H9 (cell line): ENCODE measurements at regions not wholly inside any gene's neighbourhood (a gene's known extent, or its start where the extent isn't known, plus 50 kb on each side); places are given as distances from the start of the nearest gene placed in this dataset.
A peak's percentile ranks its signal among the peaks of the same experiment; 100 is the strongest.

Experiments
- DNase-seq: peaks from one replicate; pipeline ENCODE4 v3.0.0-alpha.2; 2017
- H2AFZ ChIP-seq: one replicate; pipeline ENCODE4 v1.6.1; 2013; ENCODE audit warnings: mild to moderate bottlenecking, low read length, control low read depth, moderate library complexity
- H2AK5ac ChIP-seq: 2 replicates; pipeline ENCODE4 v1.6.1; 2013; ENCODE audit warnings: low read length, control low read depth, mixed read lengths; ENCODE audit not compliant: insufficient read length
- H2BK120ac ChIP-seq: one replicate; pipeline ENCODE4 v1.6.1; 2013; ENCODE audit warnings: low read depth, mild to moderate bottlenecking, low read length, control low read depth, inconsistent platforms; ENCODE audit not compliant: poor library complexity, severe bottlenecking
- H2BK12ac ChIP-seq: 2 replicates; pipeline ENCODE4 v1.6.1; 2013; ENCODE audit warnings: low read length, control low read depth, mixed read lengths, low read depth; ENCODE audit not compliant: insufficient read length
- H2BK15ac ChIP-seq: 2 replicates; pipeline ENCODE4 v1.6.1; 2013; ENCODE audit warnings: low read depth, low read length, control low read depth
- H2BK20ac ChIP-seq: one replicate; pipeline ENCODE4 v1.6.1; 2013; ENCODE audit warnings: low read depth, mild to moderate bottlenecking, low read length, control low read depth, inconsistent platforms; ENCODE audit not compliant: poor library complexity, severe bottlenecking
- H2BK5ac ChIP-seq: 2 replicates; pipeline ENCODE4 v1.6.1; 2013; ENCODE audit warnings: low read length, control low read depth, mixed read lengths; ENCODE audit not compliant: insufficient read length
- H3K14ac ChIP-seq: 2 replicates; pipeline ENCODE4 v1.6.1; 2013; ENCODE audit warnings: low read length, control low read depth; ENCODE audit not compliant: insufficient read depth
- H3K18ac ChIP-seq: 2 replicates; pipeline ENCODE4 v1.6.1; 2013; ENCODE audit warnings: low read depth, mild to moderate bottlenecking, mixed read lengths, low read length, control low read depth; ENCODE audit not compliant: insufficient read length
- H3K23ac ChIP-seq: 2 replicates; pipeline ENCODE4 v1.6.1; 2013; ENCODE audit warnings: low read length, control low read depth, mixed read lengths, low read depth; ENCODE audit not compliant: insufficient read length
- H3K23me2 ChIP-seq: 2 replicates; pipeline ENCODE4 v1.6.1; 2013; ENCODE audit warnings: low read depth, mild to moderate bottlenecking, mixed read lengths, low read length, control low read depth; ENCODE audit not compliant: insufficient read length, poor library complexity, severe bottlenecking
- H3K27ac ChIP-seq: 2 replicates; pipeline ENCODE4 v1.5.1; 2013; ENCODE audit warnings: low read length, control low read depth, mixed read lengths, low read depth; ENCODE audit not compliant: insufficient read length
- H3K27me3 ChIP-seq: 2 replicates; pipeline ENCODE4 v1.6.1; 2013; ENCODE audit warnings: low read length, control low read depth, inconsistent platforms; ENCODE audit not compliant: insufficient read depth
- H3K4ac ChIP-seq: 2 replicates; pipeline ENCODE4 v1.6.1; 2013; ENCODE audit warnings: low read depth, mild to moderate bottlenecking, control low read depth, inconsistent platforms, low read length, moderate library complexity
- H3K4me1 ChIP-seq: 2 replicates; pipeline ENCODE4 v1.6.1; 2013; ENCODE audit warnings: low read length, control low read depth, inconsistent platforms; ENCODE audit not compliant: insufficient read depth
- H3K4me2 ChIP-seq: 2 replicates; pipeline ENCODE4 v1.6.1; 2013; ENCODE audit warnings: low read length, control low read depth, mixed read lengths; ENCODE audit not compliant: insufficient read length, insufficient read depth
- H3K56ac ChIP-seq: 2 replicates; pipeline ENCODE4 v1.6.1; 2013; ENCODE audit warnings: low read depth, mild to moderate bottlenecking, mixed read lengths, low read length, control low read depth; ENCODE audit not compliant: insufficient read length
- H3K79me1 ChIP-seq: 2 replicates; pipeline ENCODE4 v1.6.1; 2013; ENCODE audit warnings: low read depth, mild to moderate bottlenecking, moderate library complexity, low read length, control low read depth, inconsistent platforms; ENCODE audit not compliant: insufficient read depth, poor library complexity, severe bottlenecking
- H3K79me2 ChIP-seq: 2 replicates; pipeline ENCODE4 v1.6.1; 2013; ENCODE audit warnings: low read length, control low read depth, inconsistent platforms; ENCODE audit not compliant: insufficient read depth
- H3K9ac ChIP-seq: 2 replicates; pipeline ENCODE4 v1.6.1; 2013; ENCODE audit warnings: low read length, control low read depth, mixed read lengths; ENCODE audit not compliant: insufficient read length; ENCODE audit errors: extremely low read depth
- H3K9me3 ChIP-seq: one replicate; pipeline ENCODE4 v1.6.1; 2013; ENCODE audit warnings: low read depth, low read length, inconsistent platforms; ENCODE audit not compliant: control insufficient read depth
- H3T11ph ChIP-seq: one replicate; pipeline ENCODE4 v1.6.1; 2013; ENCODE audit warnings: mild to moderate bottlenecking, low read length, control low read depth, inconsistent platforms
- H4K20me1 ChIP-seq: one replicate; pipeline ENCODE4 v1.6.1; 2013; ENCODE audit not compliant: control insufficient read depth, insufficient read length, insufficient read depth
- H4K5ac ChIP-seq: 2 replicates; pipeline ENCODE4 v1.6.1; 2013; ENCODE audit warnings: low read depth, mild to moderate bottlenecking, mixed read lengths, low read length, control low read depth; ENCODE audit not compliant: insufficient read length
- H4K8ac ChIP-seq: replicated peaks from 2 replicates; pipeline ENCODE4 v1.6.1; 2013; ENCODE audit warnings: low read length, control low read depth, mixed read lengths, low read depth; ENCODE audit not compliant: insufficient read length
- H4K91ac ChIP-seq: 2 replicates; pipeline ENCODE4 v1.6.1; 2013; ENCODE audit warnings: low read depth, mild to moderate bottlenecking, moderate library complexity, mixed read lengths, low read length, control low read depth; ENCODE audit not compliant: insufficient read length
- H3K27ac Mint-ChIP-seq, 3 experiments: 2 replicates in 2 of 3; 3 replicates in 1 of 3; pipeline ENCODE4 v1.8.0; 2020 to 2021; ENCODE audit warnings: mixed read lengths in 3 of 3, mild to moderate bottlenecking in 1 of 3, moderate library complexity in 1 of 3
- H3K27me3 Mint-ChIP-seq: 2 replicates; pipeline ENCODE4 v1.8.0; 2021; ENCODE audit warnings: low read depth, mild to moderate bottlenecking, moderate library complexity, mixed read lengths
- H3K36me3 Mint-ChIP-seq, 3 experiments: 2 replicates in 2 of 3; 3 replicates in 1 of 3; pipeline ENCODE4 v1.8.0; 2020 to 2021; ENCODE audit warnings: low read depth in 3 of 3, mixed read lengths in 3 of 3; ENCODE audit not compliant: insufficient read depth in 1 of 3
- H3K4me1 Mint-ChIP-seq, 2 experiments: 2 replicates each; pipeline ENCODE4 v1.8.0; 2020; ENCODE audit warnings: mixed read lengths in 2 of 2
- H3K4me3 Mint-ChIP-seq, 2 experiments: 2 replicates in 1 of 2; 3 replicates in 1 of 2; pipeline ENCODE4 v1.8.0; 2020 to 2021; ENCODE audit warnings: mild to moderate bottlenecking in 2 of 2, mixed read lengths in 2 of 2, moderate library complexity in 1 of 2
- H3K9me3 Mint-ChIP-seq, 2 experiments: 2 replicates in 1 of 2; 3 replicates in 1 of 2; pipeline ENCODE4 v1.8.0; 2020; ENCODE audit warnings: mild to moderate bottlenecking in 2 of 2, mixed read lengths in 2 of 2, moderate library complexity in 1 of 2
- CTCF ChIP-seq: fragments of 200-600 bp; sonication (generic); conservative IDR thresholded peaks from 3 replicates; pipeline ENCODE4 v1.8.0; 2021; ENCODE audit warnings: antibody characterized with exemption, mild to moderate bottlenecking
- WGBS: extraction: QIAGEN DNeasy Blood & Tissue Kit; methylation state at CpG from one replicate; pipeline ENCODE4 v1.1.7; 2013; ENCODE audit warnings: missing lambda C conversion rate, low lambda C conversion rate, mixed read lengths; ENCODE audit not compliant: insufficient read length; ENCODE audit errors: extremely low coverage; 5-methylcytosine and 5-hydroxymethylcytosine counted together

GRCh38 chr6:50381099-50381415 is 331.3 kb upstream of the DEFB112 start:
- H2BK120ac ChIP-seq, result no peak overlapping the region
- no peak overlapping the region for H3T11ph ChIP-seq
- H2BK20ac ChIP-seq, result no peak overlapping the region
- H3K27ac ChIP-seq, result no peak overlapping the region
- H4K5ac ChIP-seq, result no peak overlapping the region
- H2BK12ac ChIP-seq, result no peak overlapping the region
- H3K18ac ChIP-seq, result no peak overlapping the region
- H2AFZ ChIP-seq, result no peak overlapping the region
- H3K4me1 ChIP-seq, result no peaks in the 10 kb centered on the region
- Mint-ChIP-seq H3K36me3 (no peaks in the 10 kb centered on the region), H3K4me3 (no peak overlapping the region), H3K4me1 (no peaks in the 10 kb centered on the region), H3K9me3 (0 out of 5 replicates have a peak, but pooled peaks cover 0 to 1% of the 10 kb centered on the region in 2 experiments), H3K27me3 (no peaks in the 10 kb centered on the region), H3K27ac (no peak overlapping the region)
- WGBS, result no CpG with 5 or more reads among the region's 2 CpGs
- H3K23me2 ChIP-seq, result no peaks in the 10 kb centered on the region
- TF ChIP-seq CTCF, result peak; percentile 79
- H4K20me1 ChIP-seq, result no peaks in the 10 kb centered on the region
- no peak overlapping the region for H3K9ac ChIP-seq
- no peak overlapping the region for H2AK5ac ChIP-seq
- no peak overlapping the region for H3K14ac ChIP-seq
- no peak overlapping the region for H2BK15ac ChIP-seq
- no peak for DNase-seq
- H2BK5ac ChIP-seq, result no peak overlapping the region
- no peaks in the 10 kb centered on the region for H3K79me2 ChIP-seq
- H3K4ac ChIP-seq, result no peak overlapping the region
- no peaks in the 10 kb centered on the region for H3K27me3 ChIP-seq
- H4K8ac ChIP-seq, result no peak overlapping the region
- no peak overlapping the region for H3K23ac ChIP-seq
- no peaks in the 10 kb centered on the region for H3K79me1 ChIP-seq
- no peaks in the 10 kb centered on the region for H3K9me3 ChIP-seq
- H3K4me2 ChIP-seq, result no peak overlapping the region
- no peak overlapping the region for H3K56ac ChIP-seq
- no peak overlapping the region for H4K91ac ChIP-seq
